Naive thymus-derived CD8-positive, alpha-beta T cell (primary cell): ENCODE measurements at regions not wholly inside any gene's neighbourhood (a gene's known extent, or its start where the extent isn't known, plus 50 kb on each side); places are given as distances from the start of the nearest gene placed in this dataset.

Experiments
- ATAC-seq, 2 donors: fragments of 150-1000 bp; cut with Tn5 transposase in 1 of 2; sonication (Bioruptor Pico), chemical (Tn5 transposase) in 1 of 2; 1 replicate in 1 of 2; 2 replicates in 1 of 2; pipeline ENCODE4 v1.10.0; 2021; ENCODE audit warnings: mild to moderate bottlenecking in 2 of 2, moderate library complexity in 2 of 2
- POLR2A ChIA-PET: fragments of 350-600 bp; sonication (Branson Sonifier 250); formaldehyde crosslinking; loops from one replicate; lab custom pipeline; 2021; ENCODE audit warnings: antibody characterized with exemption; lab: Charles Lee
- DNase-seq, 10 donors: peaks; one replicate each; pipeline versions ENCODE4 v3.0.0 to v3.0.0-alpha.2; 2020 to 2022
- H3K27ac Mint-ChIP-seq, 10 donors: one replicate each; pipeline ENCODE4 v1.8.0; 2020 to 2022; ENCODE audit warnings: mild to moderate bottlenecking in 10 of 10, mixed read lengths in 10 of 10, moderate library complexity in 4 of 10, inconsistent platforms in 1 of 10
- H3K27me3 Mint-ChIP-seq, 5 donors: one replicate each; pipeline ENCODE4 v1.8.0; 2021 to 2022; ENCODE audit warnings: mixed read lengths in 5 of 5
- H3K36me3 Mint-ChIP-seq, 3 donors: one replicate each; pipeline ENCODE4 v1.8.0; 2020 to 2022; ENCODE audit warnings: mixed read lengths in 3 of 3, mild to moderate bottlenecking in 2 of 3, inconsistent platforms in 1 of 3
- H3K4me1 Mint-ChIP-seq, 4 donors: one replicate each; pipeline ENCODE4 v1.8.0; 2021 to 2022; ENCODE audit warnings: mixed read lengths in 4 of 4
- H3K4me3 Mint-ChIP-seq, 10 donors: one replicate each; pipeline ENCODE4 v1.8.0; 2020 to 2022; ENCODE audit warnings: mild to moderate bottlenecking in 10 of 10, mixed read lengths in 10 of 10, moderate library complexity in 6 of 10, inconsistent platforms in 1 of 10
- H3K9me3 Mint-ChIP-seq, 9 donors: one replicate each; pipeline ENCODE4 v1.8.0; 2020 to 2022; ENCODE audit warnings: mixed read lengths in 9 of 9, mild to moderate bottlenecking in 3 of 9, inconsistent platforms in 1 of 9, moderate library complexity in 1 of 9

DNA sequence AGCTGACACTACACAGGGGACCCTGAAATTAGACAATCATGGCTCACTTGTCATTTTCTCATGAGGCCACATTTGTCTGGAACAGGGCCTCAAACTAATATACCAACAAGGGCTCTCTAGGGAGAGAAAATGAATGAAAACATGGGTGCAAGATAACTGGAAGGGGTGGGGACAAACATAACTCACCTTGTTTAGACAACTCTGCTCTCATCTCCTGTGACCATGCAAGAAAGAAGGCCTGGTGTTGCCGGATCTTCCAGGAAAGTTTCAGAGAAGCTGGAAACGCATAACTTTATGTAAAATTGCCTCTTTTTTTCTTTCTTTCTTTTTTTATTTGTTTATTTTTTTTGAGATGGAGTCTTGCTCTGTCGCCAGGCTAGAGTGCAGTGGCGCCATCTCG is 80.4 kb upstream of the SPRED2 start:
- peaks cover 0 to 1% (median 0%) of the 10 kb centered on the region in 3 donors for H3K36me3 Mint-ChIP-seq
- no peaks in the 10 kb centered on the region for H3K4me1 Mint-ChIP-seq
- H3K9me3 Mint-ChIP-seq: peaks cover 0 to 5% (median 4%) of the 10 kb centered on the region in 9 donors
- POLR2A ChIA-PET: no interaction called here
- ATAC-seq (no peak), DNase-seq (no peak)
- H3K27ac Mint-ChIP-seq: no peak overlapping the region
- peaks cover 0 to 10% (median 3%) of the 10 kb centered on the region in 5 donors for H3K27me3 Mint-ChIP-seq
- no peak overlapping the region for H3K4me3 Mint-ChIP-seq

- H3K4me3 Mint-ChIP-seq: no peak overlapping the region
- ATAC-seq (no peak), DNase-seq (no peak)
- peaks cover 0 to 10% (median 3%) of the 10 kb centered on the region in 5 donors for H3K27me3 Mint-ChIP-seq
- H3K36me3 Mint-ChIP-seq: peaks cover 0 to 1% (median 0%) of the 10 kb centered on the region in 3 donors
- H3K9me3 Mint-ChIP-seq: peaks cover 0 to 5% (median 4%) of the 10 kb centered on the region in 9 donors
- POLR2A ChIA-PET: no interaction called here
- H3K4me1 Mint-ChIP-seq: no peaks in the 10 kb centered on the region
- H3K27ac Mint-ChIP-seq: peak overlapping the region in 1 of 10 donors; percentile 7
Observed at GRCh38 chr2:65511306-65511705, 78.9 kb upstream of the SPRED2 start.

DNA sequence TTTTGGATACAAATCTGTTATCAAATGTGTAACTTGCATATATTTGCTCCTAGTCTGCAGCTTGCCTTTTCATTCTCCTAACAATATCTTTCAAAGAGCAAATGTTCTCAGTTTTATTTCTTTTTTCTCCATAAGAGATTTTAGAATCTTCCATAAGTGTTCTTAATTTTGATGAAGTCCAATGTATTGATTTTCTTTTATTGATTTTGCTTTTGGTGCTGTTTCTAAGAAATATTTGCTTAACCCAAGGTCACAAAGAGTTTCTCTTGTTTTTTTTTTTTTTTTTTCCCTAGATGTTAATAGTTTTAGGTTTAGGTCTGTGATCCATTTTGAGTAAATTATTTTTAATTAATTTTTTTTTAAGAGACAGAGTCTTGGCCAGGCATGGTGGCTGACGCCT is 75.8 kb upstream of the SPRED2 start:
- H3K4me3 Mint-ChIP-seq: no peak overlapping the region
- peaks cover 0 to 1% (median 0%) of the 10 kb centered on the region in 3 donors for H3K36me3 Mint-ChIP-seq
- no peaks in the 10 kb centered on the region for H3K4me1 Mint-ChIP-seq
- ATAC-seq (no peak), DNase-seq (no peak)
- POLR2A ChIA-PET: no interaction called here
- peaks cover 0 to 5% (median 4%) of the 10 kb centered on the region in 9 donors for H3K9me3 Mint-ChIP-seq
- H3K27ac Mint-ChIP-seq: no peak overlapping the region
- H3K27me3 Mint-ChIP-seq: peaks cover 0 to 10% (median 0%) of the 10 kb centered on the region in 5 donors

GRCh38 chr2:65507102-65508069 is 75.0 kb upstream of the SPRED2 start:
- H3K9me3 Mint-ChIP-seq: peaks cover 0 to 5% (median 4%) of the 10 kb centered on the region in 9 donors
- no peaks in the 10 kb centered on the region for H3K4me1 Mint-ChIP-seq
- H3K27ac Mint-ChIP-seq: no peak overlapping the region
- POLR2A ChIA-PET: no interaction called here
- H3K36me3 Mint-ChIP-seq: peaks cover 0 to 1% (median 0%) of the 10 kb centered on the region in 3 donors
- H3K27me3 Mint-ChIP-seq: peaks cover 0 to 10% (median 0%) of the 10 kb centered on the region in 5 donors
- DNase-seq: no peak
- no peak overlapping the region for H3K4me3 Mint-ChIP-seq
- no peak for ATAC-seq

DNA sequence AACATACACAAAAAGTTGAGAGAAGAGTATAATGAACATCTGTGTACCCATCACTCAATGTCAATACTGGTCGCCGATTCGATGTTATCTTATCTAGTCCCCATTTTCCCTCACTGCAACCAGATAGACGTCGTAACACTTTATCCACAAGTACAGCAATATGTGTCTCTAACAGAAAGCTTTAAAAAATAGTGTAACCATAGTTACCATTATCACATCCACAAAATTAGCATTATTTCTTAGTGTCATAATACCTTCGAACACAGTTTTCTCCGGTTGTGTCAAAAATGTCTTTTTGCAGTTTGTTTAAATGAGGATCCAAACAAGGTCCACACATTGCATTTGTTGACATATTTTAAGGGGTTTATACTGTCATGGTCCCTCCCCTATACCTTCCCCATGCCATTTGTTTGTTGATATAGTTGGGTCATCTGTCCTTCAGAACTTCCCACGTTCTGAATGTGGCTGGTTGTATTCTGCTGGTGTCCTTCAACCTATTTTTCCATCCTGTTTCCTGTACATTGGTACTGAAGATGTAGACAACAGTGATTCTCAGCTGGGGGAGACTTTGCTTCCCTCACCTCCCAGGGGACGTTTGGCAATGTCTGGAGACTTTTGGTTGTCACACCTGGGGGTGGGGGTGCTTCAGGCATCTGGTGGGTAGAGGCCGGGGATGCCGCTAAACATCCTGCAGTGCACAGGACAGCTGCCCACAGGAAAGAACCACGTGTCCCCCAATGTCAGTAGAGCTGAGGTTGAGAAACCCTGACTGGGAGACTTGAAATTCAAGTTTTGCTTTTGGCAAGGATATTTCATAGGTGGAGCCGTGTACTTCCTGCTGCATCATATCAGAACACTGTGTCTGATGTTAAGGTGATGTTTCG is 72.7 kb upstream of the SPRED2 start:
- no peak overlapping the region for H3K4me3 Mint-ChIP-seq

GRCh38 chr2:65504201-65504600 is 71.8 kb upstream of the SPRED2 start:
- DNase-seq (no peak), ATAC-seq (no peak)
- Mint-ChIP-seq H3K4me1 (no peaks in the 10 kb centered on the region), H3K36me3 (peaks cover 0 to 1% (median 0%) of the 10 kb centered on the region in 3 donors), H3K4me3 (no peak overlapping the region), H3K27ac (no peak overlapping the region), H3K9me3 (peaks cover 0 to 5% (median 4%) of the 10 kb centered on the region in 9 donors), H3K27me3 (peaks cover 0 to 3% (median 2%) of the 10 kb centered on the region in 5 donors)
- POLR2A ChIA-PET: no interaction called here

More for the DNA sequence above, 72.7 kb upstream of the SPRED2 start:
- Mint-ChIP-seq H3K36me3 (peaks cover 0 to 1% (median 0%) of the 10 kb centered on the region in 3 donors), H3K9me3 (peaks cover 0 to 5% (median 4%) of the 10 kb centered on the region in 9 donors), H3K27me3 (peaks cover 0 to 4% (median 2%) of the 10 kb centered on the region in 5 donors), H3K27ac (no peak overlapping the region), H3K4me1 (no peaks in the 10 kb centered on the region)
- no peak for DNase-seq
- POLR2A ChIA-PET: no interaction called here
- no peak for ATAC-seq

GRCh38 chr2:65503746-65504145 is 71.3 kb upstream of the SPRED2 start:
- no peaks in the 10 kb centered on the region for H3K4me1 Mint-ChIP-seq
- peaks cover 0 to 7% (median 3%) of the 10 kb centered on the region in 5 donors for H3K27me3 Mint-ChIP-seq
- no peak overlapping the region for H3K27ac Mint-ChIP-seq
- no peak overlapping the region for H3K4me3 Mint-ChIP-seq
- DNase-seq: no peak
- ATAC-seq: no peak
- POLR2A ChIA-PET: no interaction called here
- peaks cover 0 to 1% (median 0%) of the 10 kb centered on the region in 3 donors for H3K36me3 Mint-ChIP-seq
- H3K9me3 Mint-ChIP-seq: peaks cover 0 to 5% (median 4%) of the 10 kb centered on the region in 9 donors

GRCh38 chr2:65501836-65502235 is 69.4 kb upstream of the SPRED2 start:
- Mint-ChIP-seq H3K9me3 (no peaks in the 10 kb centered on the region), H3K36me3 (no peaks in the 10 kb centered on the region), H3K27ac (no peak overlapping the region), H3K4me1 (no peaks in the 10 kb centered on the region), H3K27me3 (peaks cover 0 to 16% (median 6%) of the 10 kb centered on the region in 5 donors), H3K4me3 (no peak overlapping the region)
- POLR2A ChIA-PET: no interaction called here
- no peak for ATAC-seq
- DNase-seq: no peak

DNA sequence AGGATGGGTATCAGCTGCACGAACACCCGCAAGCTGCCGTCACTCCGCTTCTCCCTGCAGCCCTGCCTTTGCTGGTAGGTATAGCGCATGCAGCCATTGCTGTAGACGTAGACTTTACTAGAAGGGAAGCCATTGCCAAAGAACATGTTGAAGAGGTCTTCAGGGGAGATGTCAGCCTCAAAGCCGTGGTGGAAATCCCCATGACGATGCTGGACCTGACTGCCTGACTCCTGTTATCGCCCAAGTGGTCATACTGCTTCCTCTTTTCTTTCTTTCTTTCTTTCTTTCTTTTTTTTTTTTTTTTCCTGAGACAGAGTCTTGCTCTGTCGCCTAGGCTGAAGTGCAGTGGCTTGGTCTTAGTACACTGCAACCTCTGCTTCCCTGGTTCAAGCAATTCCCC is 68.7 kb upstream of the SPRED2 start:
- H3K4me3 Mint-ChIP-seq: no peak overlapping the region
- no peaks in the 10 kb centered on the region for H3K9me3 Mint-ChIP-seq
- no peaks in the 10 kb centered on the region for H3K4me1 Mint-ChIP-seq
- H3K27ac Mint-ChIP-seq: no peak overlapping the region
- peaks cover 0 to 16% (median 6%) of the 10 kb centered on the region in 5 donors for H3K27me3 Mint-ChIP-seq
- POLR2A ChIA-PET: no interaction called here
- DNase-seq (no peak), ATAC-seq (no peak)
- H3K36me3 Mint-ChIP-seq: no peaks in the 10 kb centered on the region

- Mint-ChIP-seq H3K9me3 (no peaks in the 10 kb centered on the region), H3K4me3 (no peak overlapping the region), H3K27me3 (peaks cover 0 to 16% (median 6%) of the 10 kb centered on the region in 5 donors), H3K4me1 (no peaks in the 10 kb centered on the region), H3K27ac (no peak overlapping the region), H3K36me3 (no peaks in the 10 kb centered on the region)
- ATAC-seq: no peak
- POLR2A ChIA-PET: interaction anchor here (0.6 kb wide), 1 partner anchor 11 kb away, joined by 4 read pairs; no protein-coding TSS in a partner anchor
- no peak for DNase-seq
Observed at GRCh38 chr2:65500310-65501040, 68.1 kb upstream of the SPRED2 start.

GRCh38 chr2:65499216-65499615 is 66.8 kb upstream of the SPRED2 start:
- H3K27ac Mint-ChIP-seq: peak overlapping the region in 1 of 10 donors; percentile 14
- H3K36me3 Mint-ChIP-seq: no peaks in the 10 kb centered on the region
- H3K27me3 Mint-ChIP-seq: peaks cover 0 to 16% (median 6%) of the 10 kb centered on the region in 5 donors
- ATAC-seq (no peak), DNase-seq (no peak)
- no peaks in the 10 kb centered on the region for H3K9me3 Mint-ChIP-seq
- H3K4me3 Mint-ChIP-seq: no peak overlapping the region
- H3K4me1 Mint-ChIP-seq: no peaks in the 10 kb centered on the region
- POLR2A ChIA-PET: no interaction called here

- H3K27ac Mint-ChIP-seq: no peak overlapping the region
- POLR2A ChIA-PET: no interaction called here
- H3K27me3 Mint-ChIP-seq: peaks cover 0 to 16% (median 6%) of the 10 kb centered on the region in 5 donors
- ATAC-seq (no peak), DNase-seq (no peak)
- no peaks in the 10 kb centered on the region for H3K36me3 Mint-ChIP-seq
- H3K9me3 Mint-ChIP-seq: no peaks in the 10 kb centered on the region
- H3K4me1 Mint-ChIP-seq: no peaks in the 10 kb centered on the region
- no peak overlapping the region for H3K4me3 Mint-ChIP-seq
Observed at GRCh38 chr2:65498396-65498795, 66.0 kb upstream of the SPRED2 start.
